ENCODE measurements at regions not wholly inside any gene's neighbourhood (a gene's known extent, or its start where the extent isn't known, plus 50 kb on each side); places are given as distances from the start of the nearest gene placed in this dataset.
A peak's percentile ranks its signal among the peaks of the same experiment; 100 is the strongest.

DNA sequence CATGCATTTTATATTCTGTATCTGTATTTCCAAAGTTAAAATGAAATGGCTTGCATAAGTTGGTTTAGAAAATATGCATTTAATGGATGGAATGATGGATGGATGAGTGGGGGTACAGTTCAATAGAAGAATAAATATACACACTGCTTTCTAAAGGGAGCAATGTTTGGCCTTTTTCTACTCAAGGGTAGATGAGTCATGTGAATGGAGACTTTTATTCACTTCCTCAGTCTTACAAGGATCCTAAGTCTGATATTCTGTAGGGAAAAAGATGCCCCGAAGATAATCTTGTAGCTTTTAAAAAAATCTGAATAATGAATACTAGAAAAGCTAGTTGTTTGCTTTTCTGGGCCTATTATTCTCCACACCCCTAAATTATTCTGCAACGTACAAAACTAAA is 2112.1 kb downstream of the MAT2B start:
- DNase-seq = no peak

DNA sequence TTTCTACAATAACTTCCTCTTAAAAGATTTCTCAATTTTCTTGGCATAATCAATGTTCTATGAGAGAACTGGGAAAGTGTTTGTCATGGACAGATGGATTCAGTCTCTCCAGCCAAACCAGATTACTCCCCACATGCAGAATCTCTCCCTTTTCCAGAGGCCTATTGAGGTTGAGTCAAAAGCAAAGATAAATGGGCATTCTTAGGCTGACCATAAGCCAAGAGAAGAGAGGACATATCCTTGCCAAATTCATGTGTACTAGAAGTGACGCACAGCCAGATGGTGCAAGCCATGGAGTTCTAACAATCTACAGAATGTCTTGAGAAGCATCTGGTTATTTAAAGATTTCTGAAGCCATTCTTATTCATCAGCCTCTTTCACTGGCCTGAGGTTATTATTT is 2115.0 kb downstream of the MAT2B start:
- no peak for DNase-seq

DNA sequence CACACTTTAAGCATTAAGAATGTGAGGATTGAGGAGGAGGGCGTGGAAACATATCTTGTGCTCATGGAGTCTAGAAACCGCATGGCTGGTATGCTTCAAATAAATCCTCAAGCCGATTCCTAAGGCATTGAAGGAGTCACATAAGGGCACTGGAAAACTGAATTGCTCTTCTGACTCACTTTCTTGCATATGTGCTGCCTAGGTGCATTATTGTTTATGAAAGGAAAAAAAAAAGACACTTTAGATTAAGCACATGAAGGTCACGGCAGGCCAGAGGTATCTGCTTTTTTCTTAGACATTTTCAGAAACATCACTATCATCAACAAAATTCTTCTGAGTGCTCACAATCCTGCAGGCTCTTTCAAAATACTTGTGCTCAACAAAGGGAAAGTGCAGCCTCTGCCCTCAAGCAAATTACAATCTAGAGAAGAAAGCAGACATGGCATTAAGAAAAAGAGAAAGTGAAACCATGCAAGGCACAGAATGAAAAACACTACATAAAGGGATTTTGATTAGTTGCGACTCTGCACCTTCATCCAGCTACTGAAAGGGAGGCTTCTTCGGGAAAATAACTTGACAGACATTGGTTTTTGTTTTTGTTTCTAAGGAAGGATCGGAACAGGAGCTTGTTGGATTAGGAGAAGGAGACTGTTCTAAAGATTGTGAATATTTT is 2117.6 kb downstream of the MAT2B start:
- DNase-seq = no peak

DNA sequence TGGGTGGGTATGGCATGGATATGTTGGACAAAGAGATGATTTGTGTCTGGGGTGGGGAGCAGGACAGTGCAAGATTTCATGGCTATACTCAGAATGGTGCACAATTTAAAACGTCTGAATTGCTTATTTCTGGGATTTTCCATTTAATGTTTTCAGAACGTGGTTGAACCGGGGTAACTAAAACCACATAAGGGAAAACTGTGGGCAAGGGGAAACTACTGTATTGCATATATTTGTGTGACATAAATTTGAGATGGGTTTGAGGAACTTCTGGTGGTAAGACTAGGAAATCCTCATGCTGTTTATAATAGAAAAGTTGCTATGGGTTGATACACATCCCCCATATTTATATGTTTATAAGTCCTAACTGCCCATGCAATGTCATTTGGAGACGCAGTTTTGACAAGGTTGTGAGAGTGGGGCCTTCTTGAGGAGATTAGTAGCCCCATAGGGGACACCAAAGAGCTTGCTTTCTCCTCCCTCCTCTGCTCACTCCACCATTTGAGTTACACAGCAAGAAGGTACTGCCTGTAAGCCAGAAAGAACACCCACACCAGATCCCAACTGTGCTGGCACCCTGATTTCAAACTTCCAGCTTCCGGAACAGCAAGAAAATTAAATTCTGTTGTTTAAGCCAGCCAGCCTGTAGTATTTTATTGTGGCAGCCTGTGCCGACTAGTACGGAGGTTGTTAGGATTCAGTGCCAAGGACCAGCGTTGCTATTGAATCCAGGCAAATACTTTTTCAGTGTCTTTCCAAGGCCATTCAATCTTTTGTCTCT is 2118.9 kb downstream of the MAT2B start:
- DNase-seq = no peak

DNA sequence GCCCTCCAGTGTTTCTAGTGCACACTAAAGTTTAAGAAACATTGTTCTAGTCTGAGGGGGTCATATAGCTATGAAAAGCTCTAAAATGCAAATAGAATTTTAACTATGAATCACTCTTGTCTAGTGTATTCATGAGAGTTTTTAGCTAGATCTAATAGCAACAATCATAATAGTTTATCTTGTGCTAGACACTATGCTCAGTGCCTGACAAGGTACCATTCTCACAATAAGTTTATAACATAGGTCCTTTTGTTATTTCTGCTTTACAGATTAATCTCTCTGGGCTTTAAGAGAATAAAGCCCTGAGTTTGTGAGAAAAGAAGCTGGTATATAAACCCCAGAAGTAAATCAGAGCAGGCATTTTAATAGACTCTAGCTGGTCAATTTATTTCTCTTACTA is 2120.7 kb downstream of the MAT2B start:
- DNase-seq = no peak

DNA sequence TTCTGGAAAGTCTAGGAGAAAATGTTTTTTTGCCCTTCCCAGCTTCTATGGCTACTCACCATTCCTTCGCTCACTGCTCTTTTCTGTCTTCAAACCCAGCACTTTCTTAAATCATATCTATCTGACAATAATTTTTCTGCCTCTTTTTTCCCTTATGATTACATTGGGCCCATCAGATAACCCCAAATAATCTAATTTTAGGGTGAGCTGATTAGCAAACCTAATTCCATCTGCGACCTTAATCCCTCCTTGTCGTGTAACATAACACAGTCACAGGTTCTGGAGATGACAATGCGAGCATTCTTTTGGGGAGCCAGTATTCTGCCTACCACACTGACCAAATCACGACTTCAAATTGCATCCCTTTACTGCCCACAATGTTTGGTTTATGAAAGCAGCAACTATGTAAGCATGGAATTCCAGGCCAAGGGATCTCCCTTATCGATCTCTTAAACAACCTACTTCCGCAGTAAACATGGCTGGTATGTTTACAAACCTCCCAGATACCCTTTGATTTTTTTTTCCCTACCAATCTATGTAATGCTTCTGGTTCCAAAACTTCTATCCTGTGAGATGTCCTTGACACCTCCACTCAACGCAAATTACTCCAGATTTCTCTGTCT is 2122.2 kb downstream of the MAT2B start:
- DNase-seq = no peak

DNA sequence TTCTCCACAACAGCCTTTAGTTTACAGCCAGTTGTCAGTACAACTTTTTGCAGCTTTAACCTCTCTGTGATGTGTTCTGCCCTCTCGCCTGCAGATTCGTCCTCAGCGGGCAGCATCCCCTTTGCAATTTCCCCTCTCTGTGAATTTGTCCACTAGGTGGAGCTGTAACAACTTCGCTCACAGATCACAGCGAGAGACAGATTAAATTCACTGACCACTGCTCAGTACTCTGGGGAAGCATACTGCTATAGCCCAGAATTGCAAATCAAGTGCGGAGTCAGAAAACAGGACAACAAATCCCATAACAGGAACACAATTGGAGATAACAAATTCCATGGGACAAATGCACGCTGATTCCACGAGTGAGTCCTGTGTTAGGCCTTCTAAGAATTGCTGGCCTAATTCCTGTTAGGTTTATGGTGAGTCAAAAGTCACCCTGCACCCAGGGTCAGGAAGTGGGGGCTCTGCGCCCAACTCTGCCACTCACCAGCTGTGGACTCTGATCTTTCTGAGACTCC is 2124.9 kb downstream of the MAT2B start:
- peak; percentile 55 to 72 for DNase-seq

DNA sequence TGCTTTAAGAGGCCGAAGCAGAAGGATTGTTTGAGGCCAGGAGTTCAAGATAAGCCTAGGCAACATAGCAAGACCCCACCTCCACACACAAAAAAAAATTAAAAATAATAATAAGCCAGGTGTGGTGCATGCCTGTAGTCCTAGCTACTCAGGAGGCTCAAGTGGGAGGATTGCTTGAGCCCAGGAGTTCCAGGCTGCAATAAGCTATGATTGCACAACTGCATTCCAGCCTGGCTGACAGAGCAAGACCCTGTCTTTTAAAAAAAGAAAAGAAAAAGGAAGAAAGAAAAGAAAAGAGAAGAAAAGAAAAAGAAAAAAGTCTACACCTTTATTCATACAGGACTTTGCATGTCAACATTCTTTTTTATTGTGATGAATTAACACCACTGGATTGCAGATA is 2125.8 kb downstream of the MAT2B start:
- DNase-seq = no peak

DNA sequence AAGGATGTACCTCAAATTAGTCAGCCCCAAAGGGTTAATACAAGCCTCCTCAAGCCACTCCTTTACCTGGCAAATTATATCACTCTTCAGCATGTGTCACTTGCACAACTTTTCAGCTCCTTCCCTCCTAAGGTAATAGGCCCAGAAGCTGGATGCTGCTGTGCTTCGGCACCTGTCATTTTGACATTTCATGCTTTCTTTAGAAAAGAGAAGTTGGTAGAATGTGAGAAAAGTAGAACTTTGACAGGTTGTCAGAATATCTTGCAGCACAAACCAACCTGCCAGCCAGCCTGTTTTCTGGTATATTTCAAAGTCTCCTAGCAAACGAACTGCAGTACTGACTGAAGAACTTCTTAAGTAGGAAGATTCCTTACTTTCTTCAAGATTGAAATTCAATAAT is 2136.9 kb downstream of the MAT2B start:
- no peak for DNase-seq

DNA sequence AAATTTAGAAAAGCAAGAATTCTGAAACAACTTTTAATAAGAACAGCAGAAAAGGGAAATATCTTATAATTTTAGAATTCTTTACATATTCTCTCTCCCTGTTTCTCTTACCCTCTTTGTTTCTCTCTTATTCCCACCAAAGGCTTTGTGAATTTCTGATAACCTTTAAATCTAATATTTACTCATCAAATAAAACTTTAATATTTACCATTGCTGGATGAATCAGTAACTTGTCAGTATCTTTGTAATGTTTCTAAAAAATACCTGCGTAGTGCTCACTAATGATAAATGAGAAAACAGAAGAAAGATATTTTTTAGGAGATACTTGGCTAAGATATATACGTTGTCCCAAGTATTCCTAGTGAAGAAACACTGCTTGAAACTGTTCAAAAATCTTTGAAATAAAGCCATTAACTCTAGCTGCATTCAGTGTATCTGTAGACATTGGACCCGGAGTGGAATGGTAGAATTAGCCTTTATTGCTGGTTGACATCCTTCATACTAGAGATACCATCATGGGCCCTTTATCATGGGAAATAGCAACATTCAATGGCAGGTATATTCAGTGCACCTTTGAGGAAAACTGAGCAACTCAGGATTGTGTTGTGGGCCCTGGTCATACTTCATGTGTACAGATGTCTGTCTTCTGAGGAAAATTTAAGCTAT is 2160.4 kb downstream of the MAT2B start:
- no peak for DNase-seq

DNA sequence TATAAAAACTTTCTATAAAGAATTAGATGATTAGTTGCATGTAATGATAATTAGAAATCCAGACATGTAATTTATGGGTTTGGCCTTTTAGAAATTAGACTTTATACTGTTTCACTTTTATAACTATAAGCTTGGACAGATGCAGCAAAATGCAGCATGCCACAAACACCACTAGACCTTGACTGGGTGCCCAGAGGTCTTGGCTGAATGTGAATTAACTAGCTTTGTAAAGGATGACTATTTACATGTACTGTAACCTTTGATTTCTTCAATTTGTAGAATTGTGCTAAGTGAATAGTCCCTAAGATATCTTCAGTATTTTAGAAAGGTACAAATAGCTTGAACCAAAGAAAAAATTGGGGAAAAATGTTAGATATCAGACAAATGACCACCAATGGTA is 2168.1 kb downstream of the MAT2B start:
- no peak for DNase-seq

DNA sequence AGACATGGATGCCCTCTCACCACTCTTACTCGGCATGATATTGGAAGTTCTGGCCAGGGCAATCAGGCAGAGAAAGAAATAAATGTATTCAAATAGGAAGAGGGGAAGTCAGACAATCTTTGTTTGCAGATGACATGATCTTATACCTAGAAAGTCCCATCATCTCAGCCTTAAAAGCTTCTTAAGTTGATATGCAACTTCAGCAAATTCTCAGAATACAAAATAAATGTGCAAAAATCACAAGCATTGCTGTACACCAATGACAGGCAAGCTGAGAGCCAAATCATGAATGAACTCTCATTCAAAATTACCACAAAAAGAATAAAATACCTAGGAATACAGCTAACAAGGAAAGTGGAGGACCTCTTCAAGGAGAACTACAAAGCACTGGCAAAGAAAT is 2190.4 kb downstream of the MAT2B start:
- no peak for DNase-seq

DNA sequence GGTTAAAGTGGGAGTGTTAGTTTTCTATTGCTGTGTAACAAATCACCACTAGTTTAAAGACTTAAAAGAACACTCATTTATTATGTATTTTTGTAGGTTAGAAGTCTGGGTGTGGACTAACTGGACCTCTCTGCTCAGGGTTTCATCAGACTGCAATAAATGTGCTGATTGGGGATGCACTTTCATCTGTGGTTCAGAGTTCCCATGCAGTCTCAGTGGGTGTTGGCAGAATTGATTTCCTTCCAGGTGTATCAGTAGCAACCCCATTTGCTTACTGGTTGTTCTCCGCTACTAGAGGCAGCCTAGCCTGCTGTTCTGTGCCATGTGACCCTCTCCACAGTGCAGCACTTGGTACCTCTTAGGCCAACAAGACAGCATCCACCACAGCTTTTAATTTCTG is 2200.5 kb downstream of the MAT2B start:
- DNase-seq = no peak

DNA sequence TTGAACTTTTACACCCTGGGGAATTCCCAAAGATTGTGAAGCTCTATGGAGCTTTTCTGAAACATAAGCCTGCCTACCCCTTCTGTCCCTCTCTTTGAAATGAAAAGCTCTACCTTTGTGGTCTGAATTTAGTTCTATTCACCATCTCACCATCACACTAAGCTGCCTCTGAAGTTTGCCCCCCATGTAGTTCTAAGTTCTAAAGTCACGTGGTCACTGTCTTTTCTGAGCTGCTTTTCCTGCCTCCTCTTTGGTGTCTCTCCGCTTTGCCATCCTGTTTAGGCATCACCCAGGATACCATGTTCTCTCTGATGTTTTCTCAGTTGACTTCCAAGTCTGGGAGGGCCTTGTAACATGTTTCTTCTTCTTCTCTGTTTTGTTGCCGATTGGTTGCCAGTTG is 2206.6 kb downstream of the MAT2B start:
- no peak for DNase-seq

DNA sequence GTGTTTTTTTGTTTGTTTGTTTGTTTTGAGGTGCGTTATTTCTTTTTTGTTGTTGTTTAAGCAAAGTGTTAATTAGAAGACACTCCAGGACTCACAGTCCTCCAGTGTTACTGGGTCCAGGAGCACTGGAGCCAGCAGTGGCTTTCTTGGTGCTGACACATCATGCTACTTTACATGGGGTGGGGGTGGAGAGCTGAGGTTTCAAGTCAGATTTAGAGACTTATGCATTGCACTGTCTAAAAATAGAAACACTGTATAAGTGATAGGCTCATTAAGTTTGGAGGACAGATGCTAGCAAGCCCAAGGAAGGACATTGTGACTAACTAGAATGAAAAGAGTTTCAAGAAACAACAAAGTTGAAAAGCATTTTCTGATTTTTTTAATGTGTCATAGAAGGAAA is 2209.2 kb downstream of the MAT2B start:
- no peak for DNase-seq

DNA sequence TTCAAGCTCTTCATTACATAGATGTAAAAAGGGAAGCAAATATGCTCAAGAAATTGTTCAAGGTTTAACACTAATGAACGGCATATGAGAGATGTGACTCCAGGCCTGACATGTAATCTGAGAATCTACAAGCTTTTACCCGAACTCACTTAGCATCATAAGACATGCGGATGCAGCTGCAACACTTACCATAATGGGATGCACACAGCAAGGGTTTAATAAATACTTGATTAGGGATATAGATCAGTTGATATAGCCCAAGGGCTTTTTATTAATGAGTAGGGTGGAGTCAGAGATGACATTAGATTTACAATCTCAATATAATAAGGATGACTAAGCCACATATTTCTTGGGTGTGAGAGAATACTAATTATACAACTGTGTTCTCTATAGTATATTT is 2215.5 kb downstream of the MAT2B start:
- no peak for DNase-seq

DNA sequence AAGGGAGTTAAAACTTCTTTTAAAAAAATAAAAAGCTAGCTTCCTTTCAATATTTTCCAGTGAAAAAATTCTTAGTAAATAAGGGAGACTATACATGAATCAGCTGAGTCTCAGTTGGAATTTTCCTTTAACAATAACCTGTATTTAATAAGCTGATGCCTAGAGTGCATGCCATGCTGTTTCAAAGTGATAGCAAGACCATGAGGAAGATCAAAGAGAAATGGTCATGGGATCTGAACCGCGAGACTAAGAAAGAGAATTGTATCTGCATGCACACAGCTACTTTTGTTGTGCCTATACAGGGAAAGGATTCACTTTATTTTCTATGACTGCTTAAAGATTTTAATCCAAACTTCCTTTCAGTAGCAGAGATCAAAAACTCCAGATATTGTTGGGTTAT is 2217.0 kb downstream of the MAT2B start:
- DNase-seq = no peak

DNA sequence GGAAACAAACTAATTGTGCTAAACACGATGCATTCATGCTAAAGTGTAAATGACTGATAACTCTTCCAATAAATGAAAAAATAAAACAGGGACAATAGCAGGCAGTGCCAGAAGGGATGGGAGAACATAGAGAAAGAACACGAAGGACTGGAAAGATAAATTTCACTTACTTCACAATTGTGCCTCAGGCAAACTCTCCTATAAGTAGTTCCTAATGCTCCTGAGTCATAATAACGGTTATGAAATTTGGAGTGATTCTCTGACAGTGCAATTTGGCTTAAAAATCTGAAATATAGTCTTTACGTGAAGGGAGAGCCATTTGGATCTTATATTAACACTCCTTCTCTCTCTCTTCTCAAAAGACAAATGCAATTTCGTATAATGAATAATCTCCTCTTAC is 2218.5 kb downstream of the MAT2B start:
- DNase-seq = no peak

DNA sequence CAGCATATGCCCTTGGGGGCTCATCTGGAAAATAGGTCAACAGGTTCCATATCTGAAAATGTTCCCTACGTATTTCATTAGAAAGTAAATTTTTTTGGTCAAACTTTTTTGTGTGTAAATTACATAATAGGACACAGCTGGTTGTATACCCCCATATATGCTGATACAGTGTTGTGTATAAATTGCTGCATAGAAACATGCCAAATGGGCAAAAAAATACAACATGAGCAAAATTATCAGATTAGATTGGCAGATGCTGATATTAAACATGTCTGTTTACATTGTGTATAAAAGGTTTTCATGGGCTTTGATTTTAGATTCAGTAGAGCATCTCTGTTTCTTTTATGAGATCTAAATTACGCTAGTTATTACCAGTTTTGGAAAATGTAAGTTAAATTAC is 2223.0 kb downstream of the MAT2B start:
- DNase-seq = no peak

DNA sequence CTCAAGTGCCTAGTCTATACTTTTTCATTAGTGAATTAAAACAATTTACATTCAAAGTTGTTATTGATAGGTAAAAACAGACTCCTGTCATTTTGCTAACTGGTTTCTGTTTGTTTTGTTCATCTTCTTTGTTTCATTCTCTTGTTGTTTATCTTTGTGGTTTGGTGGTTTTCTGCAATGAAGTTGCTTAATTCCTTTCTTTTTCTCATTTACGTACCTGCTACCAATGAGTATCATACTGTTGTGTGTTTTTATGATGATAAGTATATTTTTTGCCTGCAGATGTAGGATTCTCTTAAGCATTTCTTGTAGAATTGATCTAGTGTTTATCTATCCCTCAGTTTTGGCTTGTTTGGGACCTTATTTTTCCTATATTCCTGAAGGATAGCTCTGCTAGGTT is 2230.0 kb downstream of the MAT2B start:
- no peak for DNase-seq

DNA sequence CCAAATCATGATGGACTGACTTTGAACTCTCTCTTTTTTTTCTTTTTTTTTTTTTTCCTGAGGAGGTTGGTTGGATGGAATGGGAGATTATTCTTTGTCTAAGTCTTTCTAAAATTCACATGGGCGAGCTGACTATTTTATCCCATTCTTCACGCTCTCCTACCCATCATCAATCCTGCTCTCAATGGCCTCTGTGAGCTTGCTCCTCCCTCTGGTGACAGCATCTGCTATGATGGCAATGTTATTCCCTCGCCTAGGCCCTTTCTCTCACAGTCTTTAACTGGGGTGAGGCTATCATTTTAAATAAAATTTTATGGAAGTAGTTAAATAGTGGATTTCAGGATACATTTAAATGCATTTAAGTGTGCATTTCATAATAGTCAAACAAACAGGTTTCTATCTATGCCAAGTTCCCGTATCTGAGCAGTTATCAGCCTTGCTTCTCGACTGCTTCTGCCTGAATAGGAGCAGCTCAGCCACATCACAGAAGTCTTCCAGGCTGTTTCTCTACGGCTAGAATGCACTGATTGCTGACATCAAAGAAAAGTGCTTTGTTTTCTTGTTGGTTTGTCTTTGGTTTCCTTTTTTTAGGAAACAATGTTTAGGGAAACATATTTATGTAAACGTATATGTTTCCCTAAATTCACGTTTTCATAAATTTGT is 2233.8 kb downstream of the MAT2B start:
- DNase-seq = no peak

DNA sequence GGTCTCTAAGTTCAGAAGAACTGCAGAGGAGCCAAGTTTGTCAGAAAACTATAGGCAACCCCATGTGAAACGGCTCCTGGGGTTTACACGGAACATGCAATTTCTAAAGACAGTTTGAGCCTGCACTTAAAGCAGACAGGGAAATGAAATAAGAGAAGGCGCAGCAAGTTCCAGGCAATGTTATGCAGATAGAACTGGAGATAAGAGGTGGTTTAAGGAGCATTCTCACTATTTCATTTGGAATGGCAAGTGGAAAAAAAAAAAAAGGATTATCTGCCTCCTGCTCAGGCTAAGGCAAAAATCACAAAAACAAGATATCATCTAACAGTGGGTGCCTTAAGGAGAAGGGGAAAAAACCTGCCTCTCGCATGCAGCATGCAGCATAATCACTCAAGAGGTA is 2252.4 kb downstream of the MAT2B start:
- DNase-seq = no peak

DNA sequence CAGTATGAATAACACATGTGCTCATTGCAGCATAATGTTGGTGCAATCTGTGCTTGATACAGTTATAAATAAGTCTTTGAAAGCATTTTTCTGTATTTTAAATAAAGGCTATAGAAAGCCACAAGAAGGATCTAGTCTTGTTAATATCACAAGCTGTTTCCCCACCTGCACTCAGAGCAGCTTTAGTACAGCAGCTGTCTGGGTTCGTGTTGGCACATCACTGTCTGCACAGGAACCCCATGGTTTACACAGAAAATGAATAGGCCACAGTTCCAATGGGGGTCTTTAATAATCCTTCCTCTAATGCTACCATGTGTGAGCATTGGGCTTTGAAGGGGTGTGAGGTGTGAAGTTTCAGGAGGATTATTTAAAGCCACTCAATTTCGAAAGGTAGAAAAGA is 2269.7 kb downstream of the MAT2B start:
- DNase-seq = no peak

Data from NCI-H2081 (cell line).